Hematopoietic multipotent progenitor cell treated with erythropoietin and hydrocortisone succinate and interleukin-3 and kit ligand, for 15 days (in vitro differentiated cells): ENCODE measurements at regions not wholly inside any gene's neighbourhood (a gene's known extent, or its start where the extent isn't known, plus 50 kb on each side); places are given as distances from the start of the nearest gene placed in this dataset.
A peak's percentile ranks its signal among the peaks of the same experiment; 100 is the strongest.

Experiments
- DNase-seq: peaks from one replicate; pipeline ENCODE4 v3.0.0-alpha.2; 2015; ENCODE audit warnings: low spot score

- no peak for DNase-seq
Observed at GRCh38 chr1:244971552-244972216, 107.3 kb upstream of the HNRNPU start.

GRCh38 chr1:244970744-244971551 is 106.6 kb upstream of the HNRNPU start:
- peak; percentile 95 for DNase-seq

- DNase-seq = peak; percentile 76
Observed at GRCh38 chr1:244970236-244970743, 105.9 kb upstream of the HNRNPU start.

GRCh38 chr1:244969355-244970235 is 105.3 kb upstream of the HNRNPU start:
- peak; percentile 50 for DNase-seq

- DNase-seq = no peak
Observed at GRCh38 chr1:244968881-244969280, 104.5 kb upstream of the HNRNPU start.

GRCh38 chr1:244968471-244968871 is 104.1 kb upstream of the HNRNPU start:
- no peak for DNase-seq

- DNase-seq = no peak
Observed at GRCh38 chr1:244967159-244967558, 102.8 kb upstream of the HNRNPU start.

GRCh38 chr1:244965185-244966030 is 101.1 kb upstream of the HNRNPU start:
- no peak for DNase-seq

- no peak for DNase-seq
Observed at GRCh38 chr1:244964112-244964971, 100.0 kb upstream of the HNRNPU start.

GRCh38 chr1:244963231-244963826 is 99.0 kb upstream of the HNRNPU start:
- no peak for DNase-seq

- no peak for DNase-seq
Observed at GRCh38 chr1:244962130-244962529, 97.8 kb upstream of the HNRNPU start.

GRCh38 chr1:244960904-244961303 is 96.6 kb upstream of the HNRNPU start:
- DNase-seq = no peak

GRCh38 chr1:244958593-244958992 is 94.2 kb upstream of the HNRNPU start:
- DNase-seq = no peak

- no peak for DNase-seq
Observed at GRCh38 chr1:244957525-244957924, 93.2 kb upstream of the HNRNPU start.

GRCh38 chr1:244957122-244957521 is 92.8 kb upstream of the HNRNPU start:
- DNase-seq = no peak

- no peak for DNase-seq
Observed at GRCh38 chr1:244955661-244956060, 91.3 kb upstream of the HNRNPU start.

GRCh38 chr1:244954359-244954758 is 90.0 kb upstream of the HNRNPU start:
- DNase-seq = no peak

- DNase-seq = no peak
Observed at GRCh38 chr1:244953901-244954300, 89.6 kb upstream of the HNRNPU start.

- no peak for DNase-seq
Observed at GRCh38 chr1:244952940-244953339, 88.6 kb upstream of the HNRNPU start.
